ENCODE measurements at regions not wholly inside any gene's neighbourhood (a gene's known extent, or its start where the extent isn't known, plus 50 kb on each side); places are given as distances from the start of the nearest gene placed in this dataset.

DNA sequence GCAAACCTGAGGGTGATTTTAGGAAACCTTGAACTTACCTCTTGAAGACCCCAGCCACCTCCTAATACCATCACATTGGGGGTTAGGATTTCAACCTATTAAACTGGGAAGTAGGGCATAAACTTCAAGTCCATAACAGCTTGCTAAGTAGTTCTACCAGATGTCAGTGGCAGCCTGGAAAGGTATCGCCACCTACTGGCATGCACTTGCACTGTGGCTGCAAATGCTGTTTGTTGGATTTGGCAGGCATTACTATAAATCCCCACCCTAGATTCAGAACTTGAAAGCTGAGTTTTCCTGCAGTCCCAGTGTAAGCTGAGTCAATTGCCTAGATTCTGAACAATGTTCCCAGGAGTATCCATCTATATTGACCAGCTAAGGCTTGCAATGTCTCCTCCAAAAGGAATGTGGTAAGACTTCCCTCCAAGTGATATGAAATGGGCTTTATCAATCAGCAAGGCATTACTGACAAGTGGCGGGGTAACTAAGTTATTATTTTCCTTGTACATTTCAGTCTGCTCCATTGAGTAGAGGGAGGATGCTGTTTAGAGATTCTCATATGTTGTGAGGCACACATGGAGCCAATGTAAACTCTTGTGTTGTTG lies 474.5 kb downstream of the PTPRC start:
- Histone ChIP-seq H3K27ac (no peak overlapping the region), H3K4me1 (no peaks in the 10 kb centered on the region), H3K4me3 (replicated peaks in 1 of 3) (no peak overlapping the region), H3K9me3 (no peaks in the 10 kb centered on the region), H3K27me3 (no peaks in the 10 kb centered on the region), H3K36me3 (no peaks in the 10 kb centered on the region)
- no peak for TF ChIP-seq POLR2A (IDR thresholded peaks at IDR 0.05)
- TF ChIP-seq, protein P1, sequence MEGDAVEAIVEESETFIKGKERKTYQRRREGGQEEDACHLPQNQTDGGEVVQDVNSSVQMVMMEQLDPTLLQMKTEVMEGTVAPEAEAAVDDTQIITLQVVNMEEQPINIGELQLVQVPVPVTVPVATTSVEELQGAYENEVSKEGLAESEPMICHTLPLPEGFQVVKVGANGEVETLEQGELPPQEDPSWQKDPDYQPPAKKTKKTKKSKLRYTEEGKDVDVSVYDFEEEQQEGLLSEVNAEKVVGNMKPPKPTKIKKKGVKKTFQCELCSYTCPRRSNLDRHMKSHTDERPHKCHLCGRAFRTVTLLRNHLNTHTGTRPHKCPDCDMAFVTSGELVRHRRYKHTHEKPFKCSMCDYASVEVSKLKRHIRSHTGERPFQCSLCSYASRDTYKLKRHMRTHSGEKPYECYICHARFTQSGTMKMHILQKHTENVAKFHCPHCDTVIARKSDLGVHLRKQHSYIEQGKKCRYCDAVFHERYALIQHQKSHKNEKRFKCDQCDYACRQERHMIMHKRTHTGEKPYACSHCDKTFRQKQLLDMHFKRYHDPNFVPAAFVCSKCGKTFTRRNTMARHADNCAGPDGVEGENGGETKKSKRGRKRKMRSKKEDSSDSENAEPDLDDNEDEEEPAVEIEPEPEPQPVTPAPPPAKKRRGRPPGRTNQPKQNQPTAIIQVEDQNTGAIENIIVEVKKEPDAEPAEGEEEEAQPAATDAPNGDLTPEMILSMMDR (IDR thresholded peaks at IDR 0.05), result peak in 5 of 6 experiments; percentile 14 to 37 (median 28)
- DNase-seq, result peak in 1 of 2 donors; percentile 8
- intact Hi-C loops (cut with DNase I), result no loop called here
- WGBS, 2 donors, result 88 to 100% methylated on average over 2 of the region's 2 CpGs

DNA sequence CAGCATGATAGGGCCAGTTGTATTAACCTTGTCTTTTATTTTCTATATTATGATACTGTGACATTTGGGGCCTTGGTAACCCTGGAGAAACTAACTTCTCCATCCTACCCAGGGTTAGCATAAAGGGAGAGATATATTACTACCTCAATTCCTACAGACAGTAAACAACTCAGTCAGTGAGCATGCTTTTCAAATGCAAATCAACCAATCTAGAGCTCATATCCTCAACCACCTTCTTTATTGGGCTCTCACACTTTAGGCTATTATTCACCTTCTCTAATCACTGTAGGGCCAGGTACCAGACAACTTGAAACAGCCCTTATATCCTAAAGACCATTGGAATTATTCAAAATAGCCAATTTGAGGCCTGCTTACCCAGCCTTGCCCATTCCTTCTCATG lies 477.6 kb downstream of the PTPRC start:
- no peak overlapping the region for H3K27ac ChIP-seq
- TF ChIP-seq POLR2A (IDR thresholded peaks at IDR 0.05), result no peak
- TF ChIP-seq, protein P1 (IDR thresholded peaks at IDR 0.05), result no peak
- no peaks in the 10 kb centered on the region for H3K27me3 ChIP-seq
- intact Hi-C loops (cut with DNase I), result no loop called here
- DNase-seq, result no peak
- no peak overlapping the region for H3K4me3 ChIP-seq (replicated peaks in 1 of 3)
- no peaks in the 10 kb centered on the region for H3K9me3 ChIP-seq
- H3K4me1 ChIP-seq, result no peaks in the 10 kb centered on the region
- H3K36me3 ChIP-seq, result no peaks in the 10 kb centered on the region

DNA sequence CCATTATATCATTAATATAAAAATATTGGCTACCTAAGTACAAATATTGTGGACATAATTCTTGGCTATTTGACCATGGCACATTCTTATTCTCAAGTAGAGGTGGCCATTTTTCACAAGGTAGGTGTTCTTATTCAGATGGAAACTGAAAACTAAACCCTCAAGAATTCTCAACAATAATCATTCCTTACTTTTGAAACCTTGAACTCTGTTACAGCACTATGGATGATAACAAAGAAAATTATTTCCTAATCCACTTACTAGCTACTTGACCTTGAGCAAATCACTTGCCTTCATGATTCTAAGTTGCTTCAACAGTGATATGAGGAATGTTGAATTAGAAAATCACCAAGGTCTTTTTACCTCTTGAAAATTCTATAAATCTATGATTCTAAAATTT lies 482.2 kb downstream of the PTPRC start:
- no peaks in the 10 kb centered on the region for H3K36me3 ChIP-seq
- TF ChIP-seq POLR2A (IDR thresholded peaks at IDR 0.05), result no peak
- TF ChIP-seq, protein P1 (IDR thresholded peaks at IDR 0.05), result no peak
- no peaks in the 10 kb centered on the region for H3K4me1 ChIP-seq
- DNase-seq, result no peak
- H3K27me3 ChIP-seq, result no peaks in the 10 kb centered on the region
- no peak overlapping the region for H3K4me3 ChIP-seq (replicated peaks in 1 of 3)
- H3K27ac ChIP-seq, result no peak overlapping the region
- intact Hi-C loops (cut with DNase I), result no loop called here
- no peaks in the 10 kb centered on the region for H3K9me3 ChIP-seq

DNA sequence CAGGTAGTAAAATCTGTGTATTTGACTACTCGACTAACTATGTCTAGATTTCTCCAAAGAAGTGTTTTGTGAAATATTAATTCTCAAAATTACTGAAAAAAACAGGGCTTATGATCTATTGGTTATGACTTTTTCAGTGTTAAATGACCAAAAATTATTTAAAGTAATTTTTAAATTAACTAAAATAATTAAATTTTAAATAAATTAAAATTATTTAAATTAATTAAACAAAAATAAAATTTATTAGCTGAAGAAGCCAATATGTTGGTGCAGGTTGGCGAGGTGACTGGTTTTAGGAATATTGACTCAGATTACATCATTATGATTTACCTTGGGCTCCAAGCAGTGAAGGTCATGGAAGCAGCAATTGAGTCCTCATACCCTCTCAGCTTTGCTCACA lies 483.2 kb downstream of the PTPRC start:
- H3K36me3 ChIP-seq, result no peaks in the 10 kb centered on the region
- intact Hi-C loops (cut with DNase I), result no loop called here
- no peak overlapping the region for H3K27ac ChIP-seq
- no peak overlapping the region for H3K4me3 ChIP-seq (replicated peaks in 1 of 3)
- TF ChIP-seq POLR2A (IDR thresholded peaks at IDR 0.05), result no peak
- TF ChIP-seq, protein P1 (IDR thresholded peaks at IDR 0.05), result no peak
- no peaks in the 10 kb centered on the region for H3K4me1 ChIP-seq
- WGBS, 2 donors, result 74 to 96% methylated on average over 2 of the region's 2 CpGs
- no peak for DNase-seq
- H3K27me3 ChIP-seq, result no peaks in the 10 kb centered on the region
- H3K9me3 ChIP-seq, result no peaks in the 10 kb centered on the region

DNA sequence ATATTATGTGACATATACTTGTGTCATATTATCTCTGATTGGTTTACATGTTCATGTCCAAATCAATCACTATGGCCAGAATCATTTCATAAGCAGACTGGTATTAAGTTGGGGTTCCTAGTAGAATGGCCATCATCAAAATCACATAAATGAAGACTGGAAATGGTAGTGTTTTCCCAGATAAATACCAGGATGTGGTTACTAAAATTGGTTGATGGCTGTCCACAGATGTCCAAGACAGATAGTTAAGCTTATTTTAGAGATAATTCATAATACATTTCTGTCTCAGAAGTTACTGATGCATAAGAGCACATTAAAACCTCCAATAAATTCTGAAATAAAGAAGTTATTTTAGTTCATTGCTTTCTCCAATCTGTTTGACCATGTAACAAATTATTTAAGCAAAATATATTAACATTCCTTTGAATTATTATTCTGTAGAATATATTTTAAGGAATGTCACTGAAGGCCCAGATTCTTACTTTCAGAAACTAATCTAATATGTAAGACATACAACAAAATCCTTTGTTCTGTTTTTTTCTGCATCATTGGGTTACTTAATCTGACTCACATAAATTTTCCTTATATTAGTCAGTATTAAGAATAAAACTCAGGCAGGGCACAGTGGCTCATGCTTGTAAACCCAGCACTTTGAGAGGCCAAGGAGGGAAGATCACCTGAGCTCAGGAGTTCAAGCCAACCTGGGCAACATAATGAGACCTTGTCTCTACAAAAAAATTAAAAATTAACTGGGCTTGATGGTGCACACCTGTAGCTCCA lies 483.9 kb downstream of the PTPRC start:
- TF ChIP-seq, protein P1 (IDR thresholded peaks at IDR 0.05), result no peak
- TF ChIP-seq POLR2A (IDR thresholded peaks at IDR 0.05), result no peak
- H3K36me3 ChIP-seq, result no peaks in the 10 kb centered on the region
- no peaks in the 10 kb centered on the region for H3K9me3 ChIP-seq
- no peak for DNase-seq
- no peak overlapping the region for H3K27ac ChIP-seq
- no peaks in the 10 kb centered on the region for H3K27me3 ChIP-seq
- H3K4me1 ChIP-seq, result no peaks in the 10 kb centered on the region
- intact Hi-C loops (cut with DNase I), result no loop called here
- no peak overlapping the region for H3K4me3 ChIP-seq (replicated peaks in 1 of 3)

Data from thyroid gland (tissue), 4 donors.